ENCODE measurements at regions not wholly inside any gene's neighbourhood (a gene's known extent, or its start where the extent isn't known, plus 50 kb on each side); places are given as distances from the start of the nearest gene placed in this dataset.

DNA sequence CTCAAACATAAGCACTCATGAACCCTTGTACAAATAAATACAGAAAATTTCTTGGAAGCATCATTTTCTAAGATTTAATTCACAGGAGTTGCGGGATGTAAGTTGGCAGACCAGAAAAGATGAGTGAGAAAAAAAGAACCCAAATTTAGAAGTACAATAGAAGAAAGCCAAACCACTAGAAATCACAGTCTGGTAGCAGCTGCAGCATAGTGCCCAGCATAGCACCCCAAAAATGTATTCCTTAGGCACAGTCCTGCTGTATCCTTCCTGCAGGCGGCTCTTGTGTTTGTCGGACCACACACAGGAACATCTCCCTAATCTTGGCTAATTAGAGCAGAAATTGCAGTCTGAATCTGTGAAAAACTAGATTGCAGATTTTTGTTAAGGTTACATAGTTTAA is 208.5 kb upstream of the TRPM3 start:
- TF ChIP-seq, protein P1, sequence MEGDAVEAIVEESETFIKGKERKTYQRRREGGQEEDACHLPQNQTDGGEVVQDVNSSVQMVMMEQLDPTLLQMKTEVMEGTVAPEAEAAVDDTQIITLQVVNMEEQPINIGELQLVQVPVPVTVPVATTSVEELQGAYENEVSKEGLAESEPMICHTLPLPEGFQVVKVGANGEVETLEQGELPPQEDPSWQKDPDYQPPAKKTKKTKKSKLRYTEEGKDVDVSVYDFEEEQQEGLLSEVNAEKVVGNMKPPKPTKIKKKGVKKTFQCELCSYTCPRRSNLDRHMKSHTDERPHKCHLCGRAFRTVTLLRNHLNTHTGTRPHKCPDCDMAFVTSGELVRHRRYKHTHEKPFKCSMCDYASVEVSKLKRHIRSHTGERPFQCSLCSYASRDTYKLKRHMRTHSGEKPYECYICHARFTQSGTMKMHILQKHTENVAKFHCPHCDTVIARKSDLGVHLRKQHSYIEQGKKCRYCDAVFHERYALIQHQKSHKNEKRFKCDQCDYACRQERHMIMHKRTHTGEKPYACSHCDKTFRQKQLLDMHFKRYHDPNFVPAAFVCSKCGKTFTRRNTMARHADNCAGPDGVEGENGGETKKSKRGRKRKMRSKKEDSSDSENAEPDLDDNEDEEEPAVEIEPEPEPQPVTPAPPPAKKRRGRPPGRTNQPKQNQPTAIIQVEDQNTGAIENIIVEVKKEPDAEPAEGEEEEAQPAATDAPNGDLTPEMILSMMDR (IDR thresholded peaks at IDR 0.05): no peak
- H3K4me3 Mint-ChIP-seq: no peak overlapping the region
- H3K36me3 Mint-ChIP-seq: no peaks in the 10 kb centered on the region
- Histone ChIP-seq H3K27ac (ENCODE audit: low read length) (no peak overlapping the region), H3K4me3 (ENCODE audit: low read length) (no peak overlapping the region), H3K36me3 (ENCODE audit: control insufficient read depth, insufficient read depth, low read length) (no peaks in the 10 kb centered on the region), H3K4me1 (ENCODE audit: control insufficient read depth, insufficient read depth, low read length) (no peaks in the 10 kb centered on the region), H3K9me3 (ENCODE audit: control insufficient read depth, insufficient read depth, low read length) (no peaks in the 10 kb centered on the region), H3K27me3 (ENCODE audit: control insufficient read depth, insufficient read depth, low read length) (no peaks in the 10 kb centered on the region)
- H3K9me3 Mint-ChIP-seq: no peaks in the 10 kb centered on the region
- no peak overlapping the region for H3K27ac Mint-ChIP-seq
- no peaks in the 10 kb centered on the region for H3K4me1 Mint-ChIP-seq
- DNase-seq (no peak), ATAC-seq (no peak)
- intact Hi-C loops (cut with micrococcal nuclease): no loop called here
- H3K27me3 Mint-ChIP-seq (ENCODE audit: low read depth in 2 of 2): no peaks in the 10 kb centered on the region
- WGBS (ENCODE audit: insufficient coverage): 93% methylated on average over 2 of the region's 3 CpGs

DNA sequence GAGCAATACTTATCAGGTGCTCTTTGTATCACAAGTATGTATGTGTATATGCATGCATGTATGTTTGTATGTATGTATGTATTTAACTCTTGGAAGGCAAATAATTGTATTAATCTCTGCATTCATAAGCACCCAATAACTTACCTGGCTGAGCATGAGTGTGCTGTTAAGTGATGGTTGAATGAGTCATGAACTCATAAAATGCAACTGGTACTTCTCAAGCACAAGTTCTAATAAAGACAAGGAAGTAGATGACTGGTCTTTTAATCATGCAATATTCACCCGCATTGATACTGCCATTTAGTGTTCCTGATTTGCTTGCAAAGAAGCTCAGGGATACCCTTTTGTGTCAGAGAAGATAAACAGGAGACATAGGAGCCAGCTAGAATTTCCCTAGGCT is 204.9 kb upstream of the TRPM3 start:
- H3K4me1 Mint-ChIP-seq: no peaks in the 10 kb centered on the region
- peaks cover 0 to 2% of the 10 kb centered on the region in 2 donors for H3K27me3 Mint-ChIP-seq (ENCODE audit: low read depth in 2 of 2)
- Histone ChIP-seq H3K4me1 (ENCODE audit: control insufficient read depth, insufficient read depth, low read length) (no peaks in the 10 kb centered on the region), H3K27me3 (ENCODE audit: control insufficient read depth, insufficient read depth, low read length) (no peaks in the 10 kb centered on the region), H3K9me3 (ENCODE audit: control insufficient read depth, insufficient read depth, low read length) (no peaks in the 10 kb centered on the region), H3K27ac (ENCODE audit: low read length) (no peak overlapping the region), H3K36me3 (ENCODE audit: control insufficient read depth, insufficient read depth, low read length) (no peaks in the 10 kb centered on the region), H3K4me3 (ENCODE audit: low read length) (no peak overlapping the region)
- H3K9me3 Mint-ChIP-seq: no peaks in the 10 kb centered on the region
- TF ChIP-seq, protein P1 (IDR thresholded peaks at IDR 0.05): no peak
- intact Hi-C loops (cut with micrococcal nuclease): no loop called here
- H3K27ac Mint-ChIP-seq: no peak overlapping the region
- ATAC-seq (no peak), DNase-seq (no peak)
- H3K36me3 Mint-ChIP-seq: no peaks in the 10 kb centered on the region
- WGBS (ENCODE audit: insufficient coverage): 93% methylated on average over 1 of the region's 1 CpG
- no peak overlapping the region for H3K4me3 Mint-ChIP-seq

DNA sequence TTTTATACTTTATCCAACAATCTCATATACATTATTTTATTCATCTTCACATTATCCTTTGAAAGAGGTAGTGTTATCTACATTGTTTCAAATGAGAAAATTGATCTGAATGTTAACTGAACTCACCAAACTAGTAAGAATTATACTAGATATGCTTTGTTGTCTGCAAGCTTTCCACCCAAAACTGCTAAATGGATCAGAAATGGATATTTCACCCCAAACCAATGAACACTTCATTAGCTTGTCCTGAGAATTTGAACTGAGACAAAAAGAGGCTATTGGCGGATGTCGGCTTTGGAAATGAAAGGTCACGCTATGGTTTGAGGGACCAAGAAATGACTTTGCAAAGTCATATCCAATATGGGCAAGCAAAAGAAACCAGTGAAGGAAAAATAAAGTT is 201.9 kb upstream of the TRPM3 start:
- Mint-ChIP-seq H3K27me3 (ENCODE audit: low read depth in 2 of 2) (peaks cover 5 to 8% of the 10 kb centered on the region in 2 donors), H3K27ac (no peak overlapping the region), H3K9me3 (peaks cover 0 to 2% of the 10 kb centered on the region in 2 donors), H3K36me3 (no peaks in the 10 kb centered on the region), H3K4me3 (no peak overlapping the region), H3K4me1 (no peaks in the 10 kb centered on the region)
- ATAC-seq (no peak), DNase-seq (no peak)
- Histone ChIP-seq H3K9me3 (ENCODE audit: control insufficient read depth, insufficient read depth, low read length) (no peaks in the 10 kb centered on the region), H3K36me3 (ENCODE audit: control insufficient read depth, insufficient read depth, low read length) (no peaks in the 10 kb centered on the region), H3K27ac (ENCODE audit: low read length) (no peak overlapping the region), H3K4me3 (ENCODE audit: low read length) (no peak overlapping the region), H3K4me1 (ENCODE audit: control insufficient read depth, insufficient read depth, low read length) (no peaks in the 10 kb centered on the region), H3K27me3 (ENCODE audit: control insufficient read depth, insufficient read depth, low read length) (no peaks in the 10 kb centered on the region)
- intact Hi-C loops (cut with micrococcal nuclease): no loop called here
- TF ChIP-seq, protein P1 (IDR thresholded peaks at IDR 0.05): no peak
- 98% methylated on average over 3 of the region's 3 CpGs for WGBS (ENCODE audit: insufficient coverage)

DNA sequence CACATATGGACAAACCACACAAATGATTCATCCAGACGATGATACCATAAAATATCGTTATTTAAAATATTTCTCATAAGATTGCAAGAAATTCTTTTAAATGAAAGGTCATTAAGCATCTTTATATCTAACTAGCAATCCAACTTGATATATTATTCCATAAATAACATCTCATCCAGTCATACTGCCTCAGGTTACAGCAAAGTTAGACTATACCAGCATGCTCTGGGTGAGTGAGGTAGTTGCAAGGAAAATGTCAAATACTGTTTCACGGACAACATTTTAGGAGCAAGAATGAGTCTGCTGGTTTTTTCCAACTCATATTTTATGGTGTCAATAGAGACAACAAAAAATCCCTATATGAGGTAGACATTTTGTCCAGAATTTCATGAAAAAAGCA is 200.9 kb upstream of the TRPM3 start:
- Histone ChIP-seq H3K4me1 (ENCODE audit: control insufficient read depth, insufficient read depth, low read length) (no peaks in the 10 kb centered on the region), H3K9me3 (ENCODE audit: control insufficient read depth, insufficient read depth, low read length) (no peaks in the 10 kb centered on the region), H3K27ac (ENCODE audit: low read length) (no peak overlapping the region), H3K4me3 (ENCODE audit: low read length) (no peak overlapping the region), H3K27me3 (ENCODE audit: control insufficient read depth, insufficient read depth, low read length) (no peaks in the 10 kb centered on the region), H3K36me3 (ENCODE audit: control insufficient read depth, insufficient read depth, low read length) (no peaks in the 10 kb centered on the region)
- DNase-seq: no peak
- Mint-ChIP-seq H3K9me3 (peaks cover 0 to 2% of the 10 kb centered on the region in 2 donors), H3K4me3 (no peak overlapping the region), H3K4me1 (no peaks in the 10 kb centered on the region), H3K36me3 (no peaks in the 10 kb centered on the region), H3K27me3 (ENCODE audit: low read depth in 2 of 2) (peaks cover 5 to 8% of the 10 kb centered on the region in 2 donors), H3K27ac (no peak overlapping the region)
- no CpG with 5 or more reads among the region's 3 CpGs for WGBS (ENCODE audit: insufficient coverage)
- TF ChIP-seq, protein P1 (IDR thresholded peaks at IDR 0.05): no peak
- intact Hi-C loops (cut with micrococcal nuclease): no loop called here
- ATAC-seq: no peak
